Activated CD8-positive, alpha-beta memory T cell treated with anti-CD3 and anti-CD28 coated beads, Interleukin-2, amount 10 ng/mL, durations not matched to agents 7 days and 5 days (primary cell): ENCODE measurements at regions not wholly inside any gene's neighbourhood (a gene's known extent, or its start where the extent isn't known, plus 50 kb on each side); places are given as distances from the start of the nearest gene placed in this dataset.

ENCODE experiments used
- ATAC-seq: fragments of 150-1000 bp; cut with Tn5 transposase; one replicate; pipeline ENCODE4 v1.10.0; 2021; ENCODE audit warnings: moderate library complexity
- CTCF ChIA-PET: fragments of 350-600 bp; sonication (Branson Sonifier 250); formaldehyde crosslinking; loops from one replicate; lab custom pipeline; 2021; ENCODE audit warnings: antibody characterized with exemption; lab: Charles Lee
- DNase-seq: peaks from one replicate; pipeline ENCODE4 v3.0.0-alpha.2; 2020
- H3K27ac Mint-ChIP-seq: one replicate; pipeline ENCODE4 v1.8.0; 2021; ENCODE audit warnings: mild to moderate bottlenecking, mixed read lengths
- H3K27me3 Mint-ChIP-seq: one replicate; pipeline ENCODE4 v1.8.0; 2021; ENCODE audit warnings: mixed read lengths
- H3K36me3 Mint-ChIP-seq: one replicate; pipeline ENCODE4 v1.8.0; 2021; ENCODE audit warnings: mild to moderate bottlenecking, mixed read lengths
- H3K4me1 Mint-ChIP-seq: one replicate; pipeline ENCODE4 v1.8.0; 2021; ENCODE audit warnings: mixed read lengths
- H3K4me3 Mint-ChIP-seq: one replicate; pipeline ENCODE4 v1.8.0; 2021; ENCODE audit warnings: mild to moderate bottlenecking, moderate library complexity, mixed read lengths
- H3K9me3 Mint-ChIP-seq: one replicate; pipeline ENCODE4 v1.8.0; 2022; ENCODE audit warnings: low read depth, mixed read lengths

GRCh38 chr3:159077860-159078259, 276.0 kb downstream of the MFSD1 start:
- Mint-ChIP-seq H3K4me1 (no peaks in the 10 kb centered on the region), H3K36me3 (no peaks in the 10 kb centered on the region), H3K27ac (no peak overlapping the region), H3K4me3 (no peak overlapping the region), H3K27me3 (no peaks in the 10 kb centered on the region), H3K9me3 (no peaks in the 10 kb centered on the region)
- ATAC-seq: no peak
- CTCF ChIA-PET: no interaction called here
- no peak for DNase-seq

GRCh38 chr3:159080256-159080655, 278.4 kb downstream of the MFSD1 start:
- no peaks in the 10 kb centered on the region for H3K9me3 Mint-ChIP-seq
- DNase-seq (no peak), ATAC-seq (no peak)
- H3K4me1 Mint-ChIP-seq: no peaks in the 10 kb centered on the region
- no peaks in the 10 kb centered on the region for H3K27me3 Mint-ChIP-seq
- CTCF ChIA-PET: no interaction called here
- H3K27ac Mint-ChIP-seq: no peak overlapping the region
- H3K36me3 Mint-ChIP-seq: no peaks in the 10 kb centered on the region
- H3K4me3 Mint-ChIP-seq: no peak overlapping the region

- Mint-ChIP-seq H3K27ac (no peak overlapping the region), H3K36me3 (no peaks in the 10 kb centered on the region), H3K4me3 (no peak overlapping the region), H3K4me1 (no peaks in the 10 kb centered on the region), H3K9me3 (no peaks in the 10 kb centered on the region), H3K27me3 (no peaks in the 10 kb centered on the region)
- no peak for ATAC-seq
- DNase-seq: no peak
- CTCF ChIA-PET: no interaction called here
Observed at GRCh38 chr3:159080821-159081220, 279.0 kb downstream of the MFSD1 start.

- Mint-ChIP-seq H3K4me3 (no peak overlapping the region), H3K27me3 (no peaks in the 10 kb centered on the region), H3K27ac (no peak overlapping the region), H3K36me3 (no peaks in the 10 kb centered on the region), H3K9me3 (no peaks in the 10 kb centered on the region), H3K4me1 (no peaks in the 10 kb centered on the region)
- DNase-seq (no peak), ATAC-seq (no peak)
- CTCF ChIA-PET: no interaction called here
Observed at GRCh38 chr3:159082519-159082918, 280.7 kb downstream of the MFSD1 start.

DNA sequence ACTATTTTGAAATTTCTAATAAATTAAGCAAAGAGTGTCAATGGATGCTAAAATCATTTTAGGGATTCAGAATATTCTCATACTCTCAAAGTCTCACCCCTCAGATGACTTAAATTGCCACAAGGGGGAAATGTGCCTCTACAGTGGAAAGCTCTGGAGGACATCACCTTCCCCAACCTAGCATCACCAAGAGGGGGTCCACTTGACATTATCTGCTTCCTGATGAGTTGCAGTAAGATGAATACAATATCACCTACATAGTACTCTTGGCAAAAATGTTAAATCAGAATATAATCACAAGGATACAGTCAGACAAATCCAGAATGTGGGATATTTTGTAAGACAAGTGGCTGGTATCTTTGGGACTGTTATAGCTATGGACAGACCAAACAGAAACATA, 290.1 kb downstream of the MFSD1 start:
- Mint-ChIP-seq H3K4me3 (no peak overlapping the region), H3K36me3 (no peaks in the 10 kb centered on the region), H3K9me3 (no peaks in the 10 kb centered on the region), H3K27me3 (no peaks in the 10 kb centered on the region), H3K4me1 (no peaks in the 10 kb centered on the region), H3K27ac (no peak overlapping the region)
- ATAC-seq: no peak
- CTCF ChIA-PET: no interaction called here
- DNase-seq: no peak

- no peak for DNase-seq
- H3K4me3 Mint-ChIP-seq: no peak overlapping the region
- no peaks in the 10 kb centered on the region for H3K4me1 Mint-ChIP-seq
- ATAC-seq: no peak
- CTCF ChIA-PET: no interaction called here
- H3K27me3 Mint-ChIP-seq: no peaks in the 10 kb centered on the region
- H3K27ac Mint-ChIP-seq: no peak overlapping the region
- no peaks in the 10 kb centered on the region for H3K36me3 Mint-ChIP-seq
- peaks cover 4% of the 10 kb centered on the region for H3K9me3 Mint-ChIP-seq
Observed at GRCh38 chr3:159102001-159102400, 300.1 kb downstream of the MFSD1 start.

DNA sequence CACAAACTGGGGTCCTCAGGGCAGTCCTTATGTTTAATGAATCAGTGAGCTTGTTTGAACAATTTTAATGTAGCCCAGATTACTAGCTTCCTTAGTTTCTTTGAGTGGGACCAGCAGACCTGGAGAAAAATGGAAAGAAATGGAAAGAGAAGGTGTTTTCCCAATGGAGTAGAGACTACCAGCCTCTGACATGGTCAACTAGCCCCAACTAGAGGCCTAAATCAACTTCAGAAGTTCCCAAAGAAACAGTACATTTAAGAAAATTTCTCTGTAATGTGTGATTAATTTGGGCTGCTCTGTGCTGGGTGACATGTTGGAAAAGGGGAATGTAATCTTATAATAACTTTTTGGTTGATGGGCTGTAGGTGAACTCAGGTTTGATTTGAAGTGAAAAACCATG, 310.9 kb downstream of the MFSD1 start:
- Mint-ChIP-seq H3K27ac (no peak overlapping the region), H3K9me3 (no peaks in the 10 kb centered on the region), H3K4me3 (no peak overlapping the region), H3K27me3 (no peaks in the 10 kb centered on the region), H3K36me3 (no peaks in the 10 kb centered on the region), H3K4me1 (no peaks in the 10 kb centered on the region)
- CTCF ChIA-PET: no interaction called here
- ATAC-seq (no peak), DNase-seq (no peak)

DNA sequence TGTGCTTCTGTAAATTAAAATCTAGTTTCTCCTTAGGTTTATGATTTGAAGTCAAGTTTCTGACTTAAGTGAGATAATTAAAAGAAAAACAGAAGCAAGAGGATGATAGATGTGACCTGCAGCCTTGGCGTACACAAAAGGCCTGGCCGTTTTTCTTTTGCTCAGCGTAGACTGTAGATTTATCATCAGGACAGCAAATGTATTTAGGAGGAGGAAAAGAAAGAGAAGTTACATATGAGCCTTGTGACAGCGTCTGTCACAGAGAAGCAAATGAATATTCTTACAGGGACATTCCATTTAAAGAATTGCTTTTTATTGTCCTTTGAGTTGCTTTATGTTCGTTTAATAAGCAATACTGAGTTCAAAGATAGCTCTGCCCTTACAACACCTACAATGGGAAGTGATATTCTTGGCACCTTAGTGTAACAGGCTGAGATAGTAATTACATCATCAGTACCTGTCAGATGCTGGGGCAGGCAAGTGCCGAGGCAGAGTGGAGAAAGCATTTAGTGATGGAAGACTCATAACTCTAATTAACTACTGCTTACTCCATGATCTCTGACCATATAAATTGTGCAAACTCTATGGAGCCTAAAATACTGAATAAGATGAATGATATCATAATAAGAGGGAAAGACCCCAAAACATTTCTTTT, 311.5 kb downstream of the MFSD1 start:
- no peaks in the 10 kb centered on the region for H3K36me3 Mint-ChIP-seq
- no peaks in the 10 kb centered on the region for H3K4me1 Mint-ChIP-seq
- no peak for DNase-seq
- no peak for ATAC-seq
- H3K9me3 Mint-ChIP-seq: no peaks in the 10 kb centered on the region
- no peak overlapping the region for H3K27ac Mint-ChIP-seq
- H3K27me3 Mint-ChIP-seq: no peaks in the 10 kb centered on the region
- H3K4me3 Mint-ChIP-seq: no peak overlapping the region
- CTCF ChIA-PET: no interaction called here

DNA sequence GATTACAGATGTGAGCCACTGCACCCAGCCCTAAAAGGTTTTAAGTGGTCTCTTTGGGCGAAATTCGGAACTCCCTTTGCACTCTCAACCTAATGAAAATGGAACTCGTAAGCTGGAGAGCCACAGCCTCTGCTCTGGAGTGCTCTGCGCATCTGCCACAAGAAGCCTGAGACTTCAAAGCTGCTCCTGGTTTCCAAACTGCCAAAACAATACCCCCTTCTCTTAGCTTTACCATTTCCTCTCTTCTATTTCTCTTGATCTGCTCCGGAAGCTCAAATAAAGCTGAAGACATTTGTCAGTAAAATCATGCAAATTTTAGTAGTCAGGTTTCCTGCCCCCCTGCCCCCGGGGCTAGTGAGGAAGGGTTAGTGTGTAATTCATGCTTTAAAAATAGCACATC, 312.7 kb downstream of the MFSD1 start:
- Mint-ChIP-seq H3K4me3 (no peak overlapping the region), H3K27me3 (no peaks in the 10 kb centered on the region), H3K4me1 (no peaks in the 10 kb centered on the region), H3K9me3 (no peaks in the 10 kb centered on the region), H3K36me3 (no peaks in the 10 kb centered on the region), H3K27ac (no peak overlapping the region)
- DNase-seq (no peak), ATAC-seq (no peak)
- CTCF ChIA-PET: no interaction called here

GRCh38 chr3:159123877-159124276, 322.0 kb downstream of the MFSD1 start:
- no peaks in the 10 kb centered on the region for H3K9me3 Mint-ChIP-seq
- CTCF ChIA-PET: no interaction called here

DNA sequence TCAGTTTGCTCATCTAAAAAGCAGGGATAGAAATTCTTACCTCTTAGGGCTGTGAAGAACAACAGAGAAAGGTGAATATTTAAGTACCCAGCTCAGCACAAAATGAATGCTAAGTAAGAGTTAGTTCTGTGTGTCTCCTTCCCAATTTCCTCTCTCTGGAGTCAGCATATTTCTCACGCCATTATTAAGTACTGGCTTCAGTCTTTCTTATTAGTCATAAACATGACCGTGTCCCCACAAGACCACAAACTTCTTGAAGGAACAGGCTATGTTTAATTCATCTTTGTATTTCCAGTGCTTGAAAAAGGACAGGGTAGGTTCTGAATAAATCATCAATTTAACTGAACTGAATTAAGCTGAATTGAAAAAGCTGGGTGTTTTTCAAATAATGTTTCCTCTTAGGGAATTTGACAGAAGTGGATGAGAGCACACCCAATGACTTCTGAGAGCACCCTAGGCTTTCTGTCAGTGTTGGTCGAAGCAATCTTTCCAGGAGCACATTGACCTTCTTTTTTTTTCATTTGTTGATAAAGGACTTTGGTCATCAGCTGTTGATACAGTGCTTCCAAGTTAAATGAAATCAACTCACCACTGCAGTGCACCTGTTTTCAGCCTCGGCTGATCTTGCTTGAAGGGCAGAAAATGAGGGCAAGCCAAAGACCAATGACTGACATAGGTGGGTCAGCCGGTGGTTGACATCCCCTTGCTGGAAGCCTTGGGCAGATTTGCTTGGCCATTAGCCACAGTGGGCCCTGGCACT, 324.6 kb downstream of the MFSD1 start:
- CTCF ChIA-PET: no interaction called here
- no peak overlapping the region for H3K4me3 Mint-ChIP-seq
- H3K36me3 Mint-ChIP-seq: no peaks in the 10 kb centered on the region
- H3K4me1 Mint-ChIP-seq: no peaks in the 10 kb centered on the region
- no peak overlapping the region for H3K27ac Mint-ChIP-seq
- ATAC-seq (no peak), DNase-seq (no peak)
- H3K9me3 Mint-ChIP-seq: no peaks in the 10 kb centered on the region
- H3K27me3 Mint-ChIP-seq: no peaks in the 10 kb centered on the region

More at GRCh38 chr3:159123877-159124276, 322.0 kb downstream of the MFSD1 start:
- Mint-ChIP-seq H3K27ac (no peak overlapping the region), H3K4me3 (no peak overlapping the region), H3K4me1 (no peaks in the 10 kb centered on the region), H3K36me3 (no peaks in the 10 kb centered on the region), H3K27me3 (no peaks in the 10 kb centered on the region)
- DNase-seq (no peak), ATAC-seq (no peak)

- Mint-ChIP-seq H3K27me3 (no peaks in the 10 kb centered on the region), H3K36me3 (no peaks in the 10 kb centered on the region), H3K27ac (no peak overlapping the region), H3K4me1 (no peaks in the 10 kb centered on the region), H3K4me3 (no peak overlapping the region), H3K9me3 (no peaks in the 10 kb centered on the region)
- DNase-seq: no peak
- CTCF ChIA-PET: no interaction called here
- no peak for ATAC-seq
Observed at GRCh38 chr3:159127021-159127392, 325.2 kb downstream of the MFSD1 start.

- Mint-ChIP-seq H3K4me3 (no peak overlapping the region), H3K4me1 (no peaks in the 10 kb centered on the region), H3K27me3 (no peaks in the 10 kb centered on the region), H3K36me3 (no peaks in the 10 kb centered on the region), H3K9me3 (no peaks in the 10 kb centered on the region), H3K27ac (no peak overlapping the region)
- no peak for DNase-seq
- no peak for ATAC-seq
- CTCF ChIA-PET: no interaction called here
Observed at GRCh38 chr3:159128628-159129027, 326.8 kb downstream of the MFSD1 start.

DNA sequence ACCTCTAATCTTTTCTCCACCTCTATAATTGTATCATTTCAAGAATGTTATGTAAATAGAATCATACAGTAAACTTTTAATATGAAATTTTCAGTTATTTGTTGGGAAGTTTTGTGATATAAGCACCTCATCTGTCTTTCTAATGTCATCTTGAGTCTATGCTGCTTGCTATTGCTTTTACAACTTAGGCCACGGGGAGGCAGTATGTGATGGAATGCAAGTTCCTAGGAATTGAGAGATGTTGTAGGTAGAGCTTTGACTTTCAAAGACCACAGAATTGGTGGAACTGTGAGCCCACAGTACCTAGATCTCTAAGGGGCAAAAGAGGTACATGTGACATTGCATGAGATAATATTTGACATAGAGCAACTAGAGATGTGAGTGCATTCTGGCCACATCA, 328.3 kb downstream of the MFSD1 start:
- ATAC-seq (no peak), DNase-seq (no peak)
- no peaks in the 10 kb centered on the region for H3K27me3 Mint-ChIP-seq
- no peaks in the 10 kb centered on the region for H3K36me3 Mint-ChIP-seq
- no peaks in the 10 kb centered on the region for H3K9me3 Mint-ChIP-seq
- H3K4me3 Mint-ChIP-seq: no peak overlapping the region
- CTCF ChIA-PET: no interaction called here
- no peak overlapping the region for H3K27ac Mint-ChIP-seq
- no peaks in the 10 kb centered on the region for H3K4me1 Mint-ChIP-seq
